ENCODE measurements at regions not wholly inside any gene's neighbourhood (a gene's known extent, or its start where the extent isn't known, plus 50 kb on each side); places are given as distances from the start of the nearest gene placed in this dataset.
"Not testable (repeated sequence)": the region's sequence is repeated elsewhere in the genome, so short reads cannot be mapped to it uniquely, and the experiment has no call there.

DNA sequence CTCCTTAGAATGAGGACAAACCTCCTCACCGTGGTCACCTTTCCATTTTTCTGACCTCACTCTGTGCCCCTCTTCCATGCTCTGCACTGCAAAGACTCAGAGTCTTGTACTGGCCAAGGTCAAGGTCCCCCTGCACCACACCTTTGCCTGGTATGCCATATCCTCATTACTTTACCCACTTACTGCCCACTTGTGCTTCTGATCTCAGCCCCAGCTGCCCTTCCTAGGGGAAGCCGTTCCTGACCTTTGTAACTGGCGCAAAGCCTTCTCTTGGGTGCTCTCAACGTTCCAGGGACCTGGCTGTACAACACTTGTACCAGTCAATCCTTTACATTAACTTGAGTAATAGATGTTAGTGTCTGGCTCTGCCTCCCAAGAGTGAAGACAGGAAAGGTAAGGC, 256.0 kb downstream of the SV2B start:
- in situ Hi-C loops (cut with HindIII; ENCODE audit: low pct_unique_long_range_greater_than_20kb, low sequenced_read_pairs) = no loop called here
- DNase-seq (ENCODE audit: low read depth) = no peak

DNA sequence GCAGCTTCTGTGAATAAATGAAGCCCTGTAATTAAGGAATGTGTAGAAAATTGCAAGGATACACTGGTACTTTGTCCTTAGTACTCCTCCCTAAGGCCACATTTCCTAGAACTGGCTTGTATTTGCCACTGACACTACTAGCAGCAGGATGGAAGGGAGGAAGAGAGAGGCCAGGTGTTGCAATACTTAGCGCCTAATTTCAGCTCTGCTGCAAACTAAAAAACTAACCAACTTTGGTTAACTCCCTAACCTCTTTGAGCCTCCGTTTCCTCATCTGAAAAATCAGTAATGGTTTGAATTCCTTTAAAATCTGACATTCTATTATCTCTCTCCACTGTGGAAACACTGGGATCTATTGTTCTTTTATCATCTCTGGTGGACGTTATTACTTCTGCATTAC, 257.0 kb downstream of the SV2B start:
- no peak for DNase-seq (ENCODE audit: low read depth)
- in situ Hi-C loops (cut with HindIII; ENCODE audit: low pct_unique_long_range_greater_than_20kb, low sequenced_read_pairs) = no loop called here

DNA sequence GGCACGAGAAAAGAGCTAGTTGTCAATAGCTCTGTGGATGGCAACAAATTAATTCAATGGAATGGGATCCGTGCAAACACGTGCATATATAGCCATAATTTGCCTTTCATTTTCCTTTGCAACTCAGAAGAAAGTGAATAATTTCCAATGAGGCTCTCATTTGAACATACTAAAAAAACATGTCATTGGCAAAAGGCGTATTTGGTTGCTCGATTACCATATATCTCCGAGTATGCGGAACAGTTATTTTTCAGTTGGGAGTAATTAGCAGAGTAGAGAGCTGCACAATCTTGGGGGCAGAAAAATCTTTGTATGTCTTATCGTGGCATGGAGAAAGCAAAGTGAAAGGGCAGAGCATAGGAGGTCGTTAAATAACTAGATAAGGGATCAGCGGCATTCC, 257.4 kb downstream of the SV2B start:
- in situ Hi-C loops (cut with HindIII; ENCODE audit: low pct_unique_long_range_greater_than_20kb, low sequenced_read_pairs) = no loop called here
- DNase-seq (ENCODE audit: low read depth) = no peak

DNA sequence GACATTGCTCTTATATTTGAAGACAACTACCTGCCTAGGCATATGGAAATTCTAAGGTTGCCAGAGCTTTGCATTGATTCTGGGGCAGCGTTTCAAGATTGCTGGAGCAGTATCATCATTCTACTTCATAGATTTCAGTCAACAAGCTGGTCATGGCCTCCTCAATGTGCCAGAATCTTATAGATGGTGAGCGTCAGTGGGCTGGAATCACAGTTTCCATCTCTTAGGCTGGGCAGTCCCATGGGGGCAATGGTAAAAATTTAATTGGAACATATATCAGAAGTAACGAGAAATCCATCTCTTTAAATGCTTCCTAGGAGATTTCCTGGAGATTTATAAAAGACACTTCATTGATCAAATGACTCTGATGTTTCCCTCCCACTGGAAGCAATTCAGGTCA, 258.3 kb downstream of the SV2B start:
- in situ Hi-C loops (cut with HindIII; ENCODE audit: low pct_unique_long_range_greater_than_20kb, low sequenced_read_pairs) = no loop called here
- no peak for DNase-seq (ENCODE audit: low read depth)

DNA sequence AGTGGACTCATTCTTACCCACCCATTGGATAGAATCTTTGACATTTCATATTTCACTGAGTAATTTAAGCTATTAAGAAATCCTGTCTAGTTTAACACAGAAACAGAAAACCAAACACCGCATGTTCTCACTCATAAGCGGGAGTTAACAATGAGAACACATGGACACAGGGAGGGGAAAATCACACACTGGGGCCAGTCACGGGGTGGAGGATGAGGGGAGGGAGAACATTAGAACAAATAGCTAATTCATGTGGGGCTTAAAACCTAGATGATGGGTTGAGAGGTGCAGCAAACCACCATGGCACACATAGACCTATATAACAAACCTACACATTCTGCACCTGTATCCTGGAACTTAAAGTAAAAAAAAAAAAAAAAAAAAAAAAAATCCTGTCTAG, 261.6 kb downstream of the SV2B start:
- DNase-seq (ENCODE audit: low read depth); in situ Hi-C loops (cut with HindIII; ENCODE audit: low pct_unique_long_range_greater_than_20kb, low sequenced_read_pairs): not testable (repeated sequence)

DNA sequence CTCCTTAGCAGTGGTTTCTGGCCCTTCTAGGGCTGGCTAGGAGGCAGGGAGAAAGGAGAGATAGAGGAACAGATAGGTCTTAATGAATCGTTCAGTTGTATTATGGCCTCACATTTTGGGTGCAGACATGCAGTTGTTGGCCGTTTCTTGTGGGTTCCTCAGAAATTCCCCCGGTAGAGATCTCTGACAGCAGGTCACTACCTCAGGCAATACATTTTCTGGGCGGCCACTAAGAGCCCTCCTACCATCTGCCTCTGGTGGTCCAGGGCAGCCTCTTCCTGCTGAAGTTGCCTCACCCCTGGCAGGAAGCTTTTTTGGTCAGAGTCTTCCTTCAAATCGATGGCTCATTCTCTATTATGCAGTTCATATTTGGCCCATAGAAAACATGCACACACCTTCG, 266.1 kb downstream of the SV2B start:
- in situ Hi-C loops (cut with HindIII; ENCODE audit: low pct_unique_long_range_greater_than_20kb, low sequenced_read_pairs) = no loop called here
- no peak for DNase-seq (ENCODE audit: low read depth)

DNA sequence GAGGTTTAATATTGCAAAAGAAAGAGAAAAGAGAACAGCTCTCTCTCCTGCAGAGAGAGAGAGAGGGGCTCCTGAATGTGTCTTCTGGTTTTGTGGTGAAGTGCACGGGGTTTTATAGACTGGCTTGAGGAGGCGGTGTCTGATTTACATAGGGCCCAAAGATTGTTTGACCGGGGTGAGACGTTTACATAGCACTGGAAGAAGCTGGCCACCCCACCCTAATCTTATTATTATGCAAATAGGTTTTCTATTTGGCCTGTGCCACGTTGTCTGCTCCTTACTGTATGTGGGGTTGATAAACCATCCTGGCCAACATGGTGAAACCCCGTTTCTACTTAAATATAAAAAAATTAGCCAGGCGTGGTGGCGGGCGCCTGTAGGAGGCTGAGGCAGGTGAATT, 268.6 kb downstream of the SV2B start:
- DNase-seq (ENCODE audit: low read depth) = no peak
- in situ Hi-C loops (cut with HindIII; ENCODE audit: low pct_unique_long_range_greater_than_20kb, low sequenced_read_pairs) = no loop called here

DNA sequence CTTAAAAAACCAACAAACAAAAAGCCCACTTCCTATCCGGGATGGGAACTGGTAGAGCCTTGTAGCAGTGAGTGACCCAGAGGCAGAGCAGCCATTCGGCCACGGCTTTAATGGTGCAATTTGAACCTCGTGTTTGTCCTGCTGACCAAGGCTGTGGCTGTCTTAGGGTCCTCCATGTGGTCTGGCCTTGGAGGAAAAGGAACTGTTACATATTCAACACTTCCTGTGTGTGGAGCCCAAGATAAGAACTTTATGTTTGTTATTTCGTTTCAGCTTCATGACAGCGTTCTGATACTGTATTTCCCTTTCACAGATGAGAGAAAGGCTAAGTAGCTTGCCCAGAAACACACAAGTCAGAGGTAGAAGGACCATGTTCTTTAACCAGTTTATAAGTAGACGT, 269.8 kb downstream of the SV2B start:
- in situ Hi-C loops (cut with HindIII; ENCODE audit: low pct_unique_long_range_greater_than_20kb, low sequenced_read_pairs) = no loop called here
- DNase-seq (ENCODE audit: low read depth) = no peak

DNA sequence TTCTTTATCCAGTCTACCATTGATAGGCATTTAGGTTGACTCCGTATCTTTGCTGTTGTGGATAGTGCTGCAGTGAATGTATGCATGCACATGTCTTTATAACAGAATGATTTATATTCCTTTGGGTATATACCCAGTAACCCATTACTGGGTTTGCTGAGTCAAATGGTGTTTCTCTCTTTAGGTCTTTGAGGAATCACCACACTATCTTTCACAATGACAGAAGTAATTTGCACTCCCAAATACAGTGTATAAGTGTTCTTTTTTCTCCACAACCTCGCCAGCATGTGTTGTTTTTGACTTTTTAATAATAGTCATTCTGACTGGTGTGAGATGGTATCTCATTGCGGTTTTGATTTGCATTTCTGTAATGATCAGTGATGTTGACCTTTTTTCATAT, 271.3 kb downstream of the SV2B start:
- in situ Hi-C loops (cut with HindIII; ENCODE audit: low pct_unique_long_range_greater_than_20kb, low sequenced_read_pairs) = not testable (repeated sequence)

DNA sequence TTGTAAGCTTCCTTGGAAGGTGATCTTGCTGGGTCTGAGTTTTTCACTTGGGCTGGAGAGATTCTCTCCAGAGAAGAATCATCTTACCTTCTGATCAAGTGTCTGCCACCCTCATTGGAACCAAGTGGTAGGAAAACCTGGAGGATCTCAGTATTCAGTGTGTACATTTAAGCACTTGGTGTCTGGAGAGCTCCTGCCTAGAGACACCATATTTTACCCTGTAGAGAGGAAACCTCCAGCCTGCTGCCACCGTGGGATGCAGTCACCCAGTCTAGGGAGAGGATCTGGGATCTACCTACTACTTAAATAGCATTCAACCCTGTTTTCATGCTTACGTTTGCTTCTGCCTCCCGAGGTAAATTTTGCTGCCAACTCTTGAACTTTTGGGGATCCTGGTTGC, 274.3 kb downstream of the SV2B start:
- in situ Hi-C loops (cut with HindIII; ENCODE audit: low pct_unique_long_range_greater_than_20kb, low sequenced_read_pairs) = no loop called here
- DNase-seq (ENCODE audit: low read depth) = no peak

More for the DNA sequence above, 271.3 kb downstream of the SV2B start:
- DNase-seq (ENCODE audit: low read depth) = not testable (repeated sequence)

DNA sequence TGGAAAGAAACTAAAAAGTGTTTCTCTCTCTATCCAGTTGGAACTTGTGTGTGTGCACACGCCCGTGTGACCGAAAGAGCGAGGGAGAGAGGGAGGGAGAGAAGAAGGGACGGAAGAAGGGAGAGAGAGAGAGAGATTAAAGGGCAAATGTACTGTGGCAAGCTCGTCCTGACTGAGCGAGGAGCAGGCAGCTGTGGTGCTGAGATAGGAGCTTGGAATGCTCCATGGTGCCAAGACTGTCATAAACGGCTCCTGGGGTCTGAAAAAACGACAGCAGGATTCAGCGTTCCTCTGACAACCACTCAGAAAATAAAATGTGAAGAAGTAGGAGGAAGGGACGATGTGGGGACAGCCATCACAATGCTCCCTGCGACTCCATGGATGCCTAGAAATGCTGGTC, 276.0 kb downstream of the SV2B start:
- in situ Hi-C loops (cut with HindIII; ENCODE audit: low pct_unique_long_range_greater_than_20kb, low sequenced_read_pairs) = no loop called here
- DNase-seq (ENCODE audit: low read depth) = no peak

DNA sequence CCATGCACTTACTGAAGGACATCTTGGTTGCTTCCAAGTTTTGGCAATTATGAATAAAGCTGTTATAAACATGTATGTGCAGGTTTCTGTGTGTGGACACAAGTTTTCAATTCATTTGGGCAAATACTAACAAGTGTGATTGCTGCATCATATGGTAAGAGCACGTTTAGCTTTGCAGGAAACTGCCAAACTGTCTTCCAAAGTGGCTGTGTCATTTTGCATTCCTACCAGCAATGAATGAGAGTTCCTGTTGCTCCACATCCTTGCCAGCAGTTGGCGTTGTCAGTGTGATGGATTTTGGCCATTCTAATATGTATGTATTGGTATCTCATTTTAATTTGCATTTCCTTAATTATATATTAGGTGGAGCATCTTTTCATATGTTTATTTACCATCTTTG, 280.1 kb downstream of the SV2B start:
- in situ Hi-C loops (cut with HindIII; ENCODE audit: low pct_unique_long_range_greater_than_20kb, low sequenced_read_pairs) = no loop called here
- DNase-seq (ENCODE audit: low read depth) = no peak

DNA sequence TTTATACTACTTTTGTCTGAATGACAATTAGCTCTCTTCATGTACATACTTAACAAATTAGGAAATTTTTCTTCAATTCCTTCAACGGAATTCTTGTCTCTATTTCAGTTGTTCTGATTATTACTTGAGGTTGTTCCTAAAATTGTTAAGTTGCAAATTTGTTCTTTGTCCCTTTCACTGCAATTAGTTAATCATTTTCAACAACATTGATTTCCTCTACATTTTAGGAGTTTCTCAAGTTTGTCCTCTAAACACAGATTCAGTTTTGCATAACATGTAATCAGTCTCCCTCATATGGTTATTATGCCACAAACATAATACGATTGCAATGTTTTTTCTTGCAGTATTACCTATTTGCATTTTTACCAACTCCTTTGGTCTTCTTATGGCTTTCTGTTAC, 283.5 kb downstream of the SV2B start:
- in situ Hi-C loops (cut with HindIII; ENCODE audit: low pct_unique_long_range_greater_than_20kb, low sequenced_read_pairs) = no loop called here

DNA sequence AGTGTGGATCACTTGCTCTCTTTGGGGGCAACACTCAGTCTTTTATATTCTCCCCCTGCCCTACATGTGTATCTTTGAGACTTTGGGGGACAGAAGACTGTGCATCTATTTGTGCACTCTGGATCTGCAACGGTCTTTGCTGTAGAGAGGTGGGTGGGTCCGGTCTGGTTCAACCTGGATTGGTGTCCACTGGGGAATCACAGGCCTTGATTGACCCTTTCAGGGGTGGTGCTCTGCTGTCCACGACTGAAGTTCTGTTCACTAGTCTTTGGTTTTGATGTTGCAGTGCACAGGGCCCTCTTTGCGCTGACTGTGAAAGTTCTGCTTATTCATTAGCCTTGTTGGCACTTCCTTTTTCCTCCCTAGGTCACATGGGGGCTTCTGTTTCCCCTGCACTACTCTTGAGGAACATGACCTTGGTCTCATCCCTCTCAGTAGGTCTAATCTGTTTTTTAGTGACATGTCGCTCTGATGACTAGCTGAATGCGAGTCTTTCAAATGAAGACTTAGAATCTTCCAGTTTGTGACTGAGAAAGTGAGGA, 284.2 kb downstream of the SV2B start:
- no peak for DNase-seq (ENCODE audit: low read depth)
- in situ Hi-C loops (cut with HindIII; ENCODE audit: low pct_unique_long_range_greater_than_20kb, low sequenced_read_pairs) = no loop called here

More for the DNA sequence above, 283.5 kb downstream of the SV2B start:
- DNase-seq (ENCODE audit: low read depth) = no peak

DNA sequence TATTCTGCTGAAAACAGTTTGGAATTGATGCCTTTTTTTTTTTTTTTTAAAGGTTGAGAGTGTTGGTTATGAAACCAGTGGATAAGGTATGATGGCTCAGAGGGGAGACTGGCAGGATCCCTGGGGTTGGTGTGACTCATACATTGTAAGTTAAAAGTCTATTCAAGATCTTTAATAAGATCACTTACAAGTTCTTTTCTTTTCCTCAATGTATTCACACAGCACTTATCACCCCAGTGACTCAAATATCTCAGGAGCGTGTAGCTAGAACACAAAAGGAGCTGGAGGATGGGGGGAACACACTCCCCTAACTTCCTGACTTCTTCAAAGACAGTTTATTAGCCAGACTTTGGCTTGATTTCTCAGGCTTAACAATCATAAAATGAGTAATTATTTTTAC, 285.3 kb downstream of the SV2B start:
- peak; percentile 2 for DNase-seq (ENCODE audit: low read depth)
- in situ Hi-C loops (cut with HindIII; ENCODE audit: low pct_unique_long_range_greater_than_20kb, low sequenced_read_pairs) = no loop called here

DNA sequence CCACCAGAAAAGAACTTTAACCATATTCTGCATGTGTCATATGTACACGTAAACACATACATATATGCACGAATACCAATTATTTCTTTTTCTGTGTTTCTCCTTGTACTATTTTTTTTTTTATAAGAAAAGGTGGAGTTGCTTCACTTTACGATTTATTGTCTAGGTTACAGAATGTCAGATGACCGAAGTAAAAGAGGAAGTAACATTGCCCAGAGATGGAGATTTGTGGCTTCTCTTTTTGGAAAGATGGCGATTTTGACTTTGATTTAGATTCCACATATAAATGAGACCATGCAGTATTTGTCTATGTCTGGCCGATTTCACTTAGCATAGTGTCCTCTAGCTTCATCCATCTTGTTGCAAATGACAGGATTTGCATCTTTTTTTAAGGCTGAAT, 293.1 kb downstream of the SV2B start:
- in situ Hi-C loops (cut with HindIII; ENCODE audit: low pct_unique_long_range_greater_than_20kb, low sequenced_read_pairs) = no loop called here
- no peak for DNase-seq (ENCODE audit: low read depth)

DNA sequence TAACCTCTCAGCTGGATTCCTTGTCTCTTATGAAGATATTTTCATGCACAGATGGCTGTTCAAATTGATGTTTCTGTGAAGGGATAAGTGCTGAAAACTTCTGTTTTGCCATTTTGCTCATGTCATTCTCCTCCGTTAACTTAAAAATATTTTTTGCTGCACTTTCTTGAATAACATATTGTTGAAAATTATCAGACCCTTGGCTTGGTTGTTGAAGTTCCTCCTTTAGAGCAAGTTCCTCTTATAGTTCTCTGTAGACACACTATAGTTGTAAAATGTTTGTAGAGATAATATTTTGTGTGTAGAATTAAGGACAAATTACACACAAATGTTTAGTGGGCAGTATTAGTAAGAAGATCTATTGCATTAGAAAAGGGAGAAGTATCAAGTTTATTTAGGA, 300.4 kb downstream of the SV2B start:
- no peak for DNase-seq (ENCODE audit: low read depth)
- in situ Hi-C loops (cut with HindIII; ENCODE audit: low pct_unique_long_range_greater_than_20kb, low sequenced_read_pairs) = no loop called here

DNA sequence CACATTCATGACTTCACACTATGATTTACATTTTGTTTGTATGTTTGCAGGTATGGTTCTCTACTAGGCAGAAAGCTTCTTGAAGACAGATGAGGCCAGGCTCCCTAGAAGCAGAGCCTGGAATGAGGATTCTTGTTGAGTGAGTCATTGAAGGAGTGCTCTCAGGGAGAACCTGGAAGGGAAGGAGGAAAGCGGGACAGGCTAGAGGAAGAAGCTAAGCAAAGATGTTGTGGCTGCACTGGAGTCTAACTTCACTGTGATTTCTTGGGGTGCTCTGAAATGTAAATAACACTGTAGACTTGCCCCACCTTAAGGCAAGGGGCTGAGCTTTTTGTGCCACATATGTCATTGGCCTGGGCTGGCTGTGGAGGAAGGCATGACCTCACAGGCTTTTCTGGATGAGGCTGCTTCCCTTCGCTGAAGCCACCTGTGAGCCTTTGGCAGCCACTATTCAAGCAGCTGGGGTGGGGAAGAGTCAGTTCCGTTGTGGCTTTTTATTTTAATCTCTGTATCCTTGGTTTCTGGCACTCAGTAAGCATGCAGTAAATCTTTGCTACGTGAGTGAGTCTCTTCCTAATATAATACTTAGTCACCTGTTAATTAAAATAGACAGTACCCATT, 307.3 kb downstream of the SV2B start:
- in situ Hi-C loops (cut with HindIII; ENCODE audit: low pct_unique_long_range_greater_than_20kb, low sequenced_read_pairs) = no loop called here
- peak; percentile 27 for DNase-seq (ENCODE audit: low read depth)

DNA sequence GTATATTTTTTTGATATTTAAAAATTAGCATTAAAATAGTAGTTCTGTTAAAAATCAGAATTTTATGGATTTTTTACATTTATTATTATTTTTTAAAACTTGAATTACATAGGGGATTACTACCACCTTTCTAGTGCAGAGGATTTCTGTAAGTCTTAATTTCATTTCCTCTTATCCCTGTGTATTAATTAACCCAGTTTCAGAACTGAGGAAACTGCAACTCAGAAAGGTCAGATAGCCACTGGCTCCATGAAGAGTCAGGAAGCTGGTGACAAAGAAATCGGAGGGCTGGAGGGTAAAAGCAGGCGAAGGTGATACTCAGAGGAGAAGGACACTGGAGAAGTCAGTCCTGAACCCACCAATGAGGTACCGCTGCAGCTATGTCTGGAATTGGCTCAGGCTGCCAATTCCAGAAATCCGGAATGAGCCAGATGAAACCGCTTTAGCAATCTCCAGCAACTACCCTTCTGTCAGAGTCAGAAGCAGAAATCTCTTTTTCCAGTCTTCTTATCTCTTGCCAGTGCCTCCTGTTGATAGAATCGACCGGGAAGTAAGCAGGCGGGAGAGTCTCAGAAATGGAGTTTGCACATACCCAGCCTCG, 308.5 kb downstream of the SV2B start:
- in situ Hi-C loops (cut with HindIII; ENCODE audit: low pct_unique_long_range_greater_than_20kb, low sequenced_read_pairs) = no loop called here

DNA sequence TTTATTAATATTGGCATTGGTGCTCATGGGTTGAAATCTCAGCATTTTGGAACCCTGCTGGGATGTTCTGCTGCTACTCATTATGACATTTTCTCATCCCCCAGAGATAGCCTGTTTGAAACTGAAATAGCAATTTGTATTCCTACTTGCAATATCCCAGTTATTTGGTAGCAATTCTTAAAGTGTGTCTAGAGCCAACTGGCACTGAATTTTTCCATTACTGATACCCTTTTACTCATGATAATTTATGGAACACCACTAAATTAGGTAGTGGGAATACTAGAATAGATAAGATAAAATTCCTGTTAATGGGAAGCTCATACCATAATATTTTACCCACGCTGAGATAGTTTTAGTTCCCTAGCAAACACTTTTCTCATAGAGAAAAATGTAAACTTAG, 309.3 kb downstream of the SV2B start:
- no peak for DNase-seq (ENCODE audit: low read depth)
- in situ Hi-C loops (cut with HindIII; ENCODE audit: low pct_unique_long_range_greater_than_20kb, low sequenced_read_pairs) = no loop called here

More for the DNA sequence above, 308.5 kb downstream of the SV2B start:
- no peak for DNase-seq (ENCODE audit: low read depth)
